Stimulated activated naive CD4-positive, alpha-beta T cell treated with Interleukin-2 at 50 U/mL for 16 hours (primary cell): ENCODE measurements at regions not wholly inside any gene's neighbourhood (a gene's known extent, or its start where the extent isn't known, plus 50 kb on each side); places are given as distances from the start of the nearest gene placed in this dataset.

ENCODE experiments used
- DNase-seq: peaks from one replicate; lab custom pipeline; 2025; lab: John Stamatoyannopoulos, UW

DNA sequence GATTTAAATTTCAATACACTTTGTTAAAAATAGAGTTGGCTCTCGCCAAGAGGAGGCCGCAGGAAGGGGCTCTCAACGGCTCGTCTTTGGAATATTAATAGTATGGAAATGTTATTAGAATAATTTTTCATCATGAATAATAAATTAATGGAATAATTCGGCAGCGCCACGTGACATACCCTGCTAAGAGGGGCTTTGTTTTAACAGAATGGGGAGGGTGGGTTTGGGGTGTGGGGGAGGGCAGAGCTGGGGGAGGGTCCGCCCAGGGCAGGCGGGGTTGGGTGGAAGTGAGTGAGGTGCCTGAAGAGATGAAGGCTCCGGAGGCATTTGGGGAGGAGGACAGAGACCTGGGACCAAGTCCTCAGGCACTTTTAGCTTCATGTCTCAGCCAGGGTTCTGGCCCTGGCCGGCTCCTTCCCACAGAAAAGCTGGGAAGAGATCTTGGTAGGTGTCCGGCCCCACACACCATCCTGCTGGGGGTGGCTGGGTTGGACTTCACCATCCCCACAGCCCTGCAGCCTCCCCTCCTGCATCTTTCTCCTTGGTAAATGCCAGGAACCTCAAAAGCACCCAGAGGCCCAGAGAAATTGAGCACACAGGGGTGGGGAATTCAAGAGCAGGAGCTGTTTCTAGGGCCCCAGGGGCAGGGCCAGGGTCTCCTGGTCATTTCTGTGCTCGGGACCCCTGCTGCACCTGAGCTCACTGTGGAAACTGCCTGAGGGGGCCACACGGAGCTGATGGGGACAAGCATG is 93.6 kb upstream of the BHLHE23 start:
- no peak for DNase-seq

DNA sequence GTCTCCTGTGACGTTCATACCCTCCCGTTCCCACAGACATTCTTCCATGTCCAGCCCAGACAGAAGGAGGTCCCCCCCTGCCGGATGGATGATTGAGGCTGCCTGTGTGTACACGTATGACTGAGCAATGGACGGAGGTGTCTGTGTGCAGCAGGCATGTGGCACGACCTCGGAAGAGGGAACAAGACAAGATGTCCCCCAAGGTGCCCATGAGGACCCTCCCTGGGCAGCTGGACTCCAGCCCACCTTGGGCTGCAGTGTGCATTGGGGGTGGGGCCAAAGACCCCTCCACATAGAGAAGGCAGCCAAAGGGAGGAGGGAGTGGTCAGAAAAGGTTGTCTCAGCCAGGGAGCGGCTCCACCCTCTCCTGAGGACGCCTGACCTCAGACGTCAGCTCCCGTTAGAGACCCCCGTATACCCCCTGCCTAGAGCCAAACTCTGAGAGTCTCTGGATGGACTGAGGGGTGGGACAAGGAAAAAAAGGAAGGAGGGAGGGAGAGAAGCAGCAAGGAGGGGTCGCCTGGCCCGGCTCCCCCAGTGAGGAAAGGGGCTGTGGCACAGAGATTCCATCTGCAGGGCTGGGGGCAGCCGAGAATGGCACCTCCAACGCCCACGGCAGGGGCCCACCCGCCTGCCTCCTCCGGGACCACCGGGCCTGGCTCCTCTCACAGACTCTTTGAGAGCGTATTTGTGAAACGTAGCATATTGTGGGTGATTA is 92.9 kb upstream of the BHLHE23 start:
- no peak for DNase-seq

DNA sequence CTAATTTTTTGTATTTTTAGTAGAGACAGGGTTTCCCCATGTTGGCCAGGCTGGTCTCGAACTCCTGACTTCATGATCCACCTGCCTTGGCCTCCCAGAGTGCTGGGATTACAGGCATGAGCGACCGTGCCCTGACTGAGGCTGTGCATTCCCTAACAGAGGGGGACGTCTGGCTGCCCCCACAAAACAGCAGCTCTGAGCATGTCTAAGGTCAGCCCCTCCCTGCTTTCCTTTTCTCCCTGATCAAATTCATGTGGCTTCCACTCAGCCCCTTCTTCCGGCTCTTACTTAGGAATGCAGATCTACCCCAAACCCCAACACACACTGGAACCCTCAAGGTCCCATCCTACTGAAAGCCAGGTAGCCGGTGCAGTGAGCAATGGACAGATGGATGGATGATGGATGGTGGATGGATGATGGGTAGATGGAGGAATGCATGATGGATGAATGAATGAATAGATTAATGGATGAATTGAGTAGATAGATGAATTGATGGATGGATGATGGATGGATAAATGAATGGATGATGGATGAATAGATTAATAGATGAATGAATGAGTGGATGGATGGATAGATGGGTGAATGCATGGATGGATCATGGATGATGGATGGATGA is 91.5 kb upstream of the BHLHE23 start:
- DNase-seq = no peak

DNA sequence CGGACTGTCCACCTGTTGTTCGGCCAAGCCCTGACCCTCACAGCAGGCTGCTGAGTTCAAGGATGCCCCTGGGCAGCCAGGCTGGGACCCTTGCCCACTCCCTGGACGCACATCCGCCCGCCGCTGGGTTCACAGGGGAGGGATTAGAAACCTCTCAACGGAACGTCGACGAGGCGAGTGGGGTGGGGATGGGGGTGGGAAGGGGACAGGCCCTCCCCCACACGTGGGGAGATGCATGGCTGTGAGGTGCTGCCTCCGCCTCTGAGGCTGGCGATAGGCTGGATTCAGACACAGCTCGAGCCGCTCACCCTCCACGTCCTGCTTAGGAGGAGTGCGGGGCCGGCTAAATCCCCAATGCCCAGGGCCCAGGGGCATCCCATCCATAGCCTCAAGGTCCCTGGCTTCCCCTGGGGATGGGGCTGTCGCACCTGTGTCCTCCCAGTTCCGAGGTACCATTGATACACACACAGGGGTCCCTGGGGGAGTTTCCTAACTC is 90.6 kb upstream of the BHLHE23 start:
- DNase-seq = no peak

DNA sequence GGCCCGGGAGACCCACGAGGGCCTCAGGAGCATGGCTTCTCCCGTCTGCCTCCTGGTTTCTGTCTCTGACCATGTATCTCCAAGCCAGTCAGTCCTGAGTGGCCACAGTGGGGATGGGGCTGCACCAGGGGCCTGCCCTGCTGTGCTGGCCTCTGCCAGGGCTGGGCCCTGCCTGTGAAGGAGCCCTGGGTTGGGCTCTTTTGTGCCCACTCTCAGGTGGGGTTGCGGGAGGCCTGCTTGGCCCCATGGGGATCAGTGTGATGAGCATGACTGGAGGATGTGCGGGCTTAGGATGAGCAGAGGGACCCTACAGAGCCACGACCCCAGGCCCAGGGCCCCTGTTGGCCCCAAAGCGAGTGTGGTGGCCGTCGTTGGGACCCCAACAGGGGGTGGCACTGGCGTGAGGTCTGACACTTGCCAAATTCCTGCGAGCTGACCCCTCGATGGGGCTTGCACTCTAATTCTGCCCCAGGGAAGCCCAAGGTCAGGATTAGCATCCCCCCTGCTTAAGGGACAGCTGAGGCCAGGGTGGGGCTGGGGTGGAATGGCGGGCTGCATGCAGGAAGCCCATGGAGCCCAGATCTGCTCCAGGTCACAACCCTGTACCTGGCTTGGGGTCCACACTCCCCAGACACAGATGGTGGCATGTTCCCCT is 90.0 kb upstream of the BHLHE23 start:
- no peak for DNase-seq

- no peak for DNase-seq
Observed at GRCh38 chr20:63095718-63096654, 89.2 kb upstream of the BHLHE23 start.

GRCh38 chr20:63094767-63095499 is 88.2 kb upstream of the BHLHE23 start:
- DNase-seq = no peak

GRCh38 chr20:63093966-63094766 is 87.4 kb upstream of the BHLHE23 start:
- no peak for DNase-seq

GRCh38 chr20:63092660-63093215 is 86.0 kb upstream of the BHLHE23 start:
- DNase-seq = no peak

GRCh38 chr20:63091901-63092659 is 85.3 kb upstream of the BHLHE23 start:
- DNase-seq = no peak

DNA sequence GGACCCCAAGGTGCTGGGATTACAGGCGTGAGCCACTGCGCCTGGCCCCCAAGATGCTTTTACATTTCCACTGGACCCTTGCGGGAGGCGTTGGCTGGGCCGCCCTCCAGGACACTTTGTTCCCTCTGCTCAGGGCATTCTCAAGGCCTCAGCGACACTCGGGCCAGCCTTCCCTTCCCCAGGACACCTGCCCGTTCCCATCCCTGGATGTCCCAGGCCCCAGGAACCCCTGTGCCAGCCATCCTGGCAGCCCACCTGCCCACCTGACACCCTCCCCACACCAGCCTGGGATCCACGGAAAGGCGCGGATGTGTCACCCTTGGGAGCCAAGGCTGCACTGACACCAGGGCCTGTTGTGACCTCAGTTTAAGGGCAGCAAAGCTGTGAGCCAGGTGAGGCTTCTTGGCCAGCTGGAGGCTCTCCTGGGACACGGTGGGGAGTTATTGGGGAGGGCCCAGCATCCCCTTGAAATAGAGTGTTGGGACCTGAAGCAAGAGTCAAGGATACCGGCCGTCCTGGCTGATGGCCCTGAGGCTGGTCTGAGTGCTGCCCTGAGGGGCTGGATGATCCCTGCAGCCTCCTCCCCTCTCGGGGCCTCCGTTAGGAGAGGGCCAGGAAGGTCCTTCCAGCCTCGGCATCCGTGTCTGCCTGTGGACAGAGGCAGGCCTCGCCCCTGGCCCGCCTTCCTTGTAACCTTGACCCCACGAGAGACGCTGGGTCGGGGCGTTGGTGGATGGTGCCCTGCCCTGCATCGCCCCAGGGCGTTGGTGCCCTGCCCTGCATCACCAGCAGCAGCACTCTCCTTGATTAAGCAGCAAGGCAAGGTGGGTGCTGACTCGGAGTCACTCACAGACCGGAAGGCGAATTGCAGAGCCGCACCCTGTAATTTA is 84.2 kb upstream of the BHLHE23 start:
- DNase-seq = no peak

GRCh38 chr20:63090052-63090451 is 83.3 kb upstream of the BHLHE23 start:
- no peak for DNase-seq

GRCh38 chr20:63089051-63089907 is 82.5 kb upstream of the BHLHE23 start:
- DNase-seq = no peak

- no peak for DNase-seq
Observed at GRCh38 chr20:63087872-63088680, 81.3 kb upstream of the BHLHE23 start.

DNA sequence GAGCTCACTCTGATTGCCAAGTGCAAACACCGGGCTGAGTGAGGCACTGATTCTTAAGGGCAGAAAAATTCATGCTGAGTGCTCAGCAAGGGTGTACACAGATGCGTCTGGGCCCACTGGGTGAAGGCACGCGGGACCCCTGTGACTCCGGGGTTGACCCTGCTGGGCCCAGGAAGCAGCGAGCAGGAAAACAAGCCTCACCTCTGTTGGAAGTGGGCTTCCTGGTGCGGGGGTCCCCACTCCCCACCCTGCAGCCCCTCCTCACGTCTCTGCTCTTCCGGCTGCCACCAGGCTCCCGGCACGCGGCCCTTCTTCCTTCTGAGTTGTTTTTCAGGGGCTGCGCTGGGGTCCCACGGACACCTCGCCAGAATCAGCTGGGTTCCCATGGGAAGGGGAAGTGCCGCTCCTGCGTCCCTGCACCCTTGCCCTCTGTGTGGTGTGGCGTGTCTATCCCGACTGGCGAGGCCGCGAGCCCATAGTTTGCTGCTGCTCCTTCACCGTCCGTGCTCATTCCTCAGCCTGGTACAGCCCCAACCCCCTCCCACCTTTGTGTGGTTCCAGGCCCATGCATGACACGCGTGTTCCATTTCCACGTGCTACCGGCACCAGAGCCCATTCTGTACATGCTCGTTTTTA is 80.6 kb upstream of the BHLHE23 start:
- no peak for DNase-seq
